Loucy (cell line): ENCODE measurements at regions not wholly inside any gene's neighbourhood (a gene's known extent, or its start where the extent isn't known, plus 50 kb on each side); places are given as distances from the start of the nearest gene placed in this dataset.

ENCODE experiments used
- CTCF ChIP-seq: fragments of 200-600 bp; sonication (generic); conservative IDR thresholded peaks from 2 replicates; pipeline ENCODE4 v1.5.1; 2014; ENCODE audit warnings: mild to moderate bottlenecking, antibody characterized with exemption, low read length
- EZH2phosphoT487 ChIP-seq: fragments of 200-600 bp; IDR thresholded peaks from 2 replicates; pipeline ENCODE4 v1.6.1; 2018; ENCODE audit warnings: antibody characterized with exemption, mild to moderate bottlenecking, moderate library complexity, borderline replicate concordance

GRCh38 chr14:65852689-65853088, 440.2 kb downstream of the FUT8 start:
- TF ChIP-seq EZH2phosphoT487 = no peak
- TF ChIP-seq CTCF = no peak
